CD4-positive, alpha-beta T cell treated with Interleukin-4 for 1 hour (primary cell): ENCODE measurements at regions not wholly inside any gene's neighbourhood (a gene's known extent, or its start where the extent isn't known, plus 50 kb on each side); places are given as distances from the start of the nearest gene placed in this dataset.

Source experiments
- DNase-seq, 2 donors: peaks; one replicate each; pipeline ENCODE4 v3.0.0-alpha.2; 2020 to 2022

DNA sequence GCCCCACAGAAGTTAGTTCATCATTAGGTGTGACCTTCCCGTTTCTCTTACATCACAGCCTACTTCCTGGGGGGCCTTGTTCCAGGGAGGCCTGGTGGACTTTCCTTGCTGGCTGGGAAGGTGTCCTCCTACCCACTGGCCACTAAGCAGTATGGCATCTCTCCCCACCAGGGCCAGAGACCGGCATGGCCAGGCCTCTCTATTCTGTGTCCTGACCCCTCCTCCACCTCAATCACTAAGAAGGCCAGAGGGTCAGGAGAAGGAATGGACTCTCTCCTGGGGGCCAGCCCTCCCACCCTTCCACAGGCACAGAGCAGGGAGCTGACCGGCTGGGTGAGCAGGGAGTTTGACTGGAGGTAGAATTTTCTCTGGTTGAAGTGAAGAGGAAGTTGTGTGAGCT, 81.9 kb downstream of the PJA1 start:
- no peak for DNase-seq

DNA sequence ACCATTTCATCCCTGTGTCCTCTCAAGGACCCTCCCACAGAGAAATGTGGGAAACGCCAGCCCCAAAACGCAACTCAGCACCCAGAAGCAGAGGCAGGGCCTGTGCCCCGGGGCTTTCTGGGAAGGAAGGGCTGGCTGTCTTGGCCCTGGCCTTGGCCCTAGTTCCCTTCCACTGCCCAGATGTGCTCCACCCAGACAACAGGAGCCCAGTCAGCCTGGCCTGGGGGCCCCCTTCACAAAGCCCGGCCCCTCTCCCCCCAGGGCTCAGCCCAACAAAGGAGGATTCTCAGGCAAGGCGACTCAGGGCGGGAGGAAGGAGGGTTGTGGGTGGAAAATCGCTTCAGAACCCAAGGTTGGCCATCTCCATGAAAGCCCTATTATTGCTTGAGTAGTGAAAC, 82.5 kb downstream of the PJA1 start:
- DNase-seq, result no peak

- no peak for DNase-seq
Measured at GRCh38 chrX:69082055-69082752, 83.0 kb downstream of the PJA1 start.

DNA sequence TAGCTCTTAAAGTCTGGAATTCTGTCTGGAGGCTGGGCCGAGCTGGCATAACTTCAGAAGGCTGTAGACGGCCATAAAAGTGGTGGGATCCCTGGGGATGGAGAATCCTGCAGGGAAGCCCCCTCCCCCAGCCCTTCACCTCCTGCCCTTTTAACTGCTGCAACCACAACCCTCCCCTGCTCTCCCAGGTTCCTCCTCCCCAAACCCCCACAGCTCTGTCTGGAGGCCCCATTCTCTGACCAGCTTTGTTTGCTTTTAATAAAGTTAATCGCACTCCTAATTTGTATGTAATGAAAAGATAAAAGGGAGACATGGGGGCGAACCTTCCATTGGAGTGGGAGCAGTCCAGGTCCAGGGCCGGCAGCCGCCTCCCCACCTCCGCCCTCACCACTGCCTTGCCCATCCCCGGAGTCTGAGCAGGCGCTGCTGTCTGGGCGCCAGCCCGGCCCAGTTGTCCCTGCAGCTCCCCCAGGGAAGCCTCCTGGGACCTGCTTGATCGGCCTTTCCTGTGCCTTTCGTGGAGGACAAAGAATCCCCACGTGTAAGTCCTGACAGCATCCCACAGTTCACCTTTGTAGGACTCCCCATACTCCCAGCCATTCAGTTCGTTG, 84.3 kb downstream of the PJA1 start:
- DNase-seq, result no peak

DNA sequence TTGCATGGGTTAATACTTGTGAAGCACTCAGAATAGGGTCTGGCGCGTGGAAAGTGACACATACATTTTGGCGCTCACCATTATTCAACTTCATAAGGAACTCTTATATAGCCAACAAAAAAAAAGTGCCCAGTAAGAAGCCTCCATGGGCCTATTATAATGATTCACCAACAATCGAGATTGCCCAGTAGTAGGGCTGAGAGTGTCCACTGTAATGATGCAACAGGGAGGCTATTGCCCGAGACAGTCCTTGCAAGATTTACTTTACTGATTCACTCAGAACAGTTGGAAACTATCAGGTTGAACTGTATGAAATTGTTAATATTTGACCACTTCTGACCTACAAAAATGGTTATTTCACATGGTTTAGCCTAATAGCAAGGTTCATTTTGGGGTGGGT, 86.0 kb downstream of the PJA1 start:
- DNase-seq, result no peak

DNA sequence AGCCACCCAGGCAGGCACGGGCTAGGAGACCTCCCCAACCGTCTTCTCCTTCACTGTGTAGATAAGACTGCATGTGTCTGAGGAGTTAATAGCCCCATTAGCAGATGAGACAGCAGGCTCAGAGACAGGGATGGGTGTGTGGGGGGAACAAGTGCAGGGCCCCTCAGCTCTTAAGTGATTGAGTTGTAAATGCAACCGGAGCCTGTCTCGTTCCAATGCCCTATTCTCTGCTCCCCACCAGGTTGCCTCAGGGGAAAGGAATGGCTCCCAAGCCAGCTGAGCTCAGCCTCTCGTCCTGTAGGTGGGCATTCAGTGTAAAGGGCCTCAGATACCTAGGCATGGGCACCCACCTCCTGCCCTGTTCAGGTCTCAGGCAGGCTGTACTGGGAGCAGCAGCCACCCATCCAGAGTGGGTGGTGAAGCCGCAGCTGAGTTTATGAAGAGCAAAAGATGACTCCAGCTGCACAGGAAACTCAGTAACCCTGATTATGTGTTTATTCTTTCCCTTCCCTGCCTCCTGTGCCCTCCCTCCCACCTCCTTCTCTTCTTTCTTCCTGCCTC, 87.3 kb downstream of the PJA1 start:
- DNase-seq, result peak in 1 of 2 donors; percentile 3

- DNase-seq, result no peak
Measured at GRCh38 chrX:69076088-69076487, 89.2 kb downstream of the PJA1 start.

DNA sequence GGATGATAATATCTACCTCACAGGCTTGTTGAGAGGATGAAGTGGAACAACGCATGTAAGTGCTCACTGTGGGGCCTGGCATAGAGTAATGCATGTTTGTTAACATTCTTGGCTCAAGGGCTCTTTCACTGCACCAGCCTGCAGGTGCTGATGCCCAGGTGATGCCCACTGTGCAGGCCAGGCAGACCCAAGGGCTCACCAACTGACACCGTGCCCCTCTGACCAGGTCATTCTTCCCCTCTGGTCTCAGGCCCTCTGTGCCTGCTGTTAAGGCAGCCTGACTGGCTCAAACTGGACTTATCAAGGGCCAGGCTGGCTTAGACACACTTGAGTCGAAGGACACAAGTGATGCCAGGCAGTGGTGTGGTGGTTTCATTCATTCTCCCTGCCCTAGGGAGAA, 90.5 kb downstream of the PJA1 start:
- DNase-seq, result no peak

GRCh38 chrX:69073721-69074120, 91.5 kb downstream of the PJA1 start:
- DNase-seq, result peak in 1 of 2 donors; percentile 1

DNA sequence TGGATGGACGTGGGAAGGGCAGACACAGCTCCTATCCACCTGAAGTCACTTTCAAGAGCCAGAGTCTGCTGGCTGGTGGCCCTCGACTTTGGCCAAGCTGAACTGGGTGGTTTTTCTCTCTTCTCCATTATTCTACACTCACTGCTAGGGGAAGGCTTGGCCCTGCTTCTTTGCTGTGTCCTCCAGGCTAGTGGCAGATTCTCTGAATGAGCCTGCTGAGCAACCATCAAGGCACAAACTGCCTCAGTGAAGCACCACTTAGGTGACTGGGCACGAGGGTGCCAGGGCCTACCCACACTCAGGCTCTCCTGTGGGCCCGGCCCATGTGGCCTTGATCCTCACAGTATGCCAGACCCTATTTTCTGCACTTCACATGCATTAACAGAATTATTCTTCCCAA, 92.0 kb downstream of the PJA1 start:
- DNase-seq, result peak in 1 of 2 donors; percentile 6

GRCh38 chrX:69072486-69073006, 92.7 kb downstream of the PJA1 start:
- peak in 1 of 2 donors; percentile 3 for DNase-seq

GRCh38 chrX:69070949-69071650, 94.2 kb downstream of the PJA1 start:
- DNase-seq, result peak in 1 of 2 donors; percentile 7

- peak in 1 of 2 donors; percentile 10 for DNase-seq
Measured at GRCh38 chrX:69069876-69070275, 95.4 kb downstream of the PJA1 start.

DNA sequence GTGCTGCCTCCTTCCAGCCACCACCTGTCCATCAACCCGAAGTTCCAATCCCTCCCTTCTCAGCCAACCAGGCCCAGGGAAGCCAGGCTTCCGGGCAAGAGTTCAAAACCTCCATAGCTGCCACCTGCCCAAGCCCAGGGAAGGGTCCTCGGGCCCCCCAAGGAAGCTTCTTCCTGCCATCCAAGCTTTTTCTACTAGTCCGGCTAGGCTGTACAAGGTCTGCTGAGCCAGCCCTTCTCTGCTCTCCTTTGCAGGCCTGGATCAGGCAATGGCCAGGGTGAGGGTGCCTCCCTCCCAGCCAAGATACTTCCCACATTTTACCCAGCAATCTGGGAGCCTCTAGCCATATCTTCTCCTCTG, 96.2 kb downstream of the PJA1 start:
- DNase-seq, result no peak

DNA sequence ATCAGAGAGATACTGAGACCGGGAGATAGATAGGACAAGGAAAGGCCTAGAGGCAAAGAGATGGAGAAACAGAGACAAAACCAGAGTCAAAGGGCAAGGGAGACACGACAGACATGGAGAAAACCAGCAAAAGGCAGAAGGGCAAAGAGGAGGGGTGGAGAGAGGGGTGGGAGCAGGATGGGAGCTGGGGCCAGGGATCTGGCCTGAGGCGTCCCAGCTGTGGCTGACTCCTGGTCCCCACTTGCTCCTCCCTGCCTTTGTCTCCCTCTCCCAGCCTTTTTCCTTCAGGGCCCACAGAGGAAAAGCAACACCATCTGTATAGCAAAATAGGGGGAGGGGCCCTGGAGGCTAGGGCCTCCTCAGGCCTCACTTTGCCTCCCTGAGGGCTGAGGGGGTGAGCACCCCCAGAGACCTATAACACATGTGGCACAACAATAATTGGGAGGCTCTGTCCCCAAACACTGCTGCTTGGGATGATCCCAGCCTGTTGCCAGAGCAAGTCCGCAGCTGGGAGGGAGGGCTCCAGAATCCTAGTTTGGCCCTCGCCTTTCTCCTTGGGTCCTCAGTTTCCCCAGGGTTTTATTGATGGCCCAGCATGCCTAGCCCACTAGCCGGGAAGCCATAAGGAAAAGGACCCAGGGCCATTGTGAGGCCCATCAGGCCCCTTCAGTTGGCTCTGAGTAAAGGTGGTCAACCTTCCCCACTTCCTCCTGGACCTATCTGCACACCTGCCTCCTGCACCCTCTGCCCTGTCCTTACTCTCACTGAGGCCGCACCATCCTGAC, 96.8 kb downstream of the PJA1 start:
- peak in 1 of 2 donors; percentile 3 for DNase-seq

DNA sequence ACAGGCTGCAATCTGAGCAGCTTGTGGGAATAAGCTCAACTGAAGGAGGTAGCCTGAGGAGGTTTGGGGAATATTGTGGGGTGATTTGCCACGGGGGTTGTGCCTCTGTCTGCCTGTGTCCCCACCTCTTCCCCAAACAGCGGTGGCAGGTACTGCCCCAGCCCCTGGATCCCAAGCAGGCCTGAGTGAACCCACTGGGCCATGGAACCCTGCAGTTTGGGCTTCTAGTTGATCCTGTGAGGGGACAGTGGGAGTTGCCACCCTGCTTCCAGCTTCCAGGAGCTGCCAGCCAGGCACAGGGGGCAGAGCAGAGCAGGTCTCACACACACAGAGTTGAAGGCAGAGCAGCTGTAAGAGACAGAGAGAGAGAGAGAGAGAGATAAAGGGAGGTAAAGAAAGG, 97.4 kb downstream of the PJA1 start:
- peak in 1 of 2 donors; percentile 8 for DNase-seq

DNA sequence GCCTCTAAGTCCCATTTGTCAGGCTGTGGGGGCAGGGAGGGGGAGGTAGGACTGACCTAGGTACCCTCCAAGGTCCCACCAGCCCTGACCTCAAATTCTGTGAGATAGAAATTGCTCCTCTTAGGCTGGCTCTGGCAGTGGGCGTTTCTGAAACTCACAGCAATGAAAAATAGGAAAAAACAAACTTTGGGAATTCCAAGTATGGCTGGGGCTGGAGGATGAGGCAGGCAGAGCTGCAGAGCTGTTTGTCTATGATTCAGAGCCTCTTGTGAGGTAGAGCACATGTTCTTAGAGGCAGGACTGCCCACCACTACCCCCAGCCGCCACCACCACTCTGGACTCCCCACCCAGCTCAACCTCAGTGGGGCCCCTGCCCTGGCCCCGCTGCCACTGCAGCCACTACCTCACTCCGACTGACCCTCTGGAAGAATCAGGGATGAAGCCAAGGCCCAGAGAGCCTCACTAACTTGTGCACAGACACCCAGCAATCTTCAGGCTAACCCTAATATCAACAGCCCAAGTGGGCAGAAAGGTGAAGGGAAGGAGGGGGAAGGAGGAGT, 98.2 kb downstream of the PJA1 start:
- peak in 1 of 2 donors; percentile 4 for DNase-seq

DNA sequence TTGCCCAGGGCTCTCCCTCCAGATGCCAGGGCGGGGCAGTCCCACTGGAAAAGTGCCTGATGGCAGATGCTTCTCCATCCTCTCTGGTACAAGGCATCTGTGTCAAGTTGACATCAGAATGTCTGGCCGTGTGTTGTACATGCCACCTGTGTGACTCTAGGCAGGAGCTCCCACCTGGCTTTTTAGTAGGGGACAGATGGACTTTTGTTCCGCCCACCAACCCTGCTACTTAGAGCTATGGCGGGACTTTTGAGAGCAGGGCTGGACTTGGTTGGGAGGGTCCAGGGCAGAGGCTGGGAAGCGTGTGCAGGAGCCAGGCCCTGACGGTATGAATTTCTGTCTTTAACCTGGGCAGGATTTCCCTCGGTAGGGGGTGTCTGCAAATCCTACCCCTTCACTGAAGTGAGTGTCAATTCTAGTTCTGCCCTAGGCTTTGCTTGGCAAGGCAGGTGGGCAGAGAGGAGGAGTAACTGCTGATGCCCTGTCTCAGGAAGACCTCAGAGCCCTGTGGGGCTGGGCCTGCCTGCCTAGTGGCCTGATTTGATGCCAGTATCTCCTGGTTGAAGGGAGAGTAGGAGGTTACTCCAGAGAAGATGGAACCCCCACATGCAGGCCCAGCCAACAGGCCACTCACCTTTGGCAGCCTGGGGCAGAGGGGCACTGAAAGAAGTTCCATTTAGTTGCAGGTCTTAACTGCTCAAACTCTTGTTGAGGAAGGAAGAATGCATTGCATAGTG, 99.1 kb downstream of the PJA1 start:
- peak in 1 of 2 donors; percentile 4 for DNase-seq

- DNase-seq, result peak in 1 of 2 donors; percentile 8
Measured at GRCh38 chrX:69065451-69065850, 99.8 kb downstream of the PJA1 start.

- no peak for DNase-seq
Measured at GRCh38 chrX:69063486-69063885, 101.8 kb downstream of the PJA1 start.

- DNase-seq, result peak in 1 of 2 donors; percentile 4
Measured at GRCh38 chrX:69062493-69062892, 102.8 kb downstream of the PJA1 start.
